Keratinocyte (primary cell): ENCODE measurements at regions not wholly inside any gene's neighbourhood (a gene's known extent, or its start where the extent isn't known, plus 50 kb on each side); places are given as distances from the start of the nearest gene placed in this dataset.

Experiments used
- DNase-seq: peaks from one replicate; pipeline ENCODE4 v3.0.0-alpha.2; 2011; ENCODE audit warnings: low read depth, missing footprints, low spot score
- FAIRE-seq: peaks from 2 replicates; lab custom pipeline; 2011; peaks lifted over from hg19 to GRCh38; lab: Jason Lieb, UNC
- H2AFZ ChIP-seq: 2 replicates; pipeline ENCODE4 v1.6.0; 2012; ENCODE audit warnings: low read length, control low read depth, inconsistent platforms; ENCODE audit not compliant: control insufficient read depth
- H3K27ac ChIP-seq: 2 replicates; pipeline ENCODE4 v1.5.1; 2011; ENCODE audit warnings: low read length; ENCODE audit not compliant: control insufficient read depth, insufficient read depth
- H3K27me3 ChIP-seq: 3 replicates; pipeline ENCODE4 v1.6.0; 2011; ENCODE audit warnings: low read length; ENCODE audit not compliant: control insufficient read depth, insufficient read depth; ENCODE audit errors: extremely low read depth
- H3K36me3 ChIP-seq, 2 experiments: 2 replicates in 1 of 2; 3 replicates in 1 of 2; pipeline ENCODE4 v1.5.1; 2011; ENCODE audit warnings: low read length in 2 of 2, mild to moderate bottlenecking in 1 of 2; ENCODE audit not compliant: control insufficient read depth in 2 of 2, insufficient read depth in 2 of 2; ENCODE audit errors: extremely low read depth in 1 of 2
- H3K4me1 ChIP-seq: 3 replicates; pipeline ENCODE4 v1.5.1; 2011; ENCODE audit warnings: low read length; ENCODE audit not compliant: control insufficient read depth, insufficient read depth; ENCODE audit errors: extremely low read depth
- H3K4me2 ChIP-seq: 3 replicates; pipeline ENCODE4 v1.6.0; 2011; ENCODE audit warnings: low read depth, low read length; ENCODE audit not compliant: control insufficient read depth, insufficient read depth; ENCODE audit errors: extremely low read depth
- H3K4me3 ChIP-seq, 3 experiments: fragments of 200-600 bp in 1 of 3; sonication (generic) in 1 of 3; 2 replicates in 2 of 3; 3 replicates in 1 of 3; pipeline ENCODE4 v1.5.1; 2011 to 2016; ENCODE audit warnings: low read length in 3 of 3, mild to moderate bottlenecking in 3 of 3, control low read depth in 2 of 3, inconsistent platforms in 1 of 3, low read depth in 1 of 3, mixed read lengths in 1 of 3, mixed run types in 1 of 3, moderate library complexity in 1 of 3; ENCODE audit not compliant: control insufficient read depth in 2 of 3, insufficient read depth in 2 of 3; ENCODE audit errors: extremely low read depth in 1 of 3
- H3K79me2 ChIP-seq: 2 replicates; pipeline ENCODE4 v1.6.0; 2012; ENCODE audit warnings: low read length; ENCODE audit not compliant: control insufficient read depth, insufficient read depth
- H3K9ac ChIP-seq: 3 replicates; pipeline ENCODE4 v1.6.0; 2011; ENCODE audit warnings: low read length; ENCODE audit not compliant: control insufficient read depth, insufficient read depth; ENCODE audit errors: extremely low read depth
- H3K9me1 ChIP-seq: 3 replicates; pipeline ENCODE4 v1.6.0; 2011; ENCODE audit warnings: low read length; ENCODE audit not compliant: control insufficient read depth, insufficient read depth; ENCODE audit errors: extremely low read depth
- H3K9me3 ChIP-seq: 2 replicates; pipeline ENCODE4 v1.5.1; 2012; ENCODE audit warnings: low read depth, low read length; ENCODE audit not compliant: control insufficient read depth
- H4K20me1 ChIP-seq: 3 replicates; pipeline ENCODE4 v1.6.0; 2011; ENCODE audit warnings: low read length; ENCODE audit not compliant: control insufficient read depth, insufficient read depth; ENCODE audit errors: extremely low read depth
- EZH2 ChIP-seq: IDR thresholded peaks from one replicate; pipeline ENCODE4 v1.6.1; 2012; ENCODE audit warnings: inconsistent platforms, mild to moderate bottlenecking, low read length, moderate library complexity
- dilution Hi-C: fragments of 300-500 bp; cut with MboI; formaldehyde crosslinking; loops from one replicate; pipeline ENCODE4 v1.7.0; 2020; ENCODE audit warnings: low sequenced_read_pairs; ENCODE audit not compliant: extremely low pct_ligation_motif_present
- TF ChIP-seq, protein P1 (sequence below), 3 experiments: IDR thresholded peaks in 1 of 3; conservative IDR thresholded peaks in 1 of 3; optimal IDR thresholded peaks in 1 of 3; 2 replicates in 2 of 3; 3 replicates in 1 of 3; pipeline versions ENCODE3 to v1.5.1; 2011; ENCODE audit warnings: low read length in 3 of 3, mild to moderate bottlenecking in 3 of 3, moderate library complexity in 2 of 3, control low read depth in 1 of 3, inconsistent platforms in 1 of 3; ENCODE audit not compliant: insufficient read depth in 2 of 3; ENCODE audit errors: extremely low read depth in 1 of 3

- Histone ChIP-seq H4K20me1 (no peaks in the 10 kb centered on the region), H3K4me1 (peaks cover 12% of the 10 kb centered on the region), H3K27ac (no peak overlapping the region), H3K9me3 (no peaks in the 10 kb centered on the region), H2AFZ (no peak overlapping the region), H3K79me2 (no peaks in the 10 kb centered on the region), H3K27me3 (no peaks in the 10 kb centered on the region), H3K9ac (no peak overlapping the region), H3K36me3 (no peaks in the 10 kb centered on the region), H3K9me1 (no peaks in the 10 kb centered on the region), H3K4me2 (no peak overlapping the region), H3K4me3 (no peak overlapping the region)
- TF ChIP-seq, protein P1, sequence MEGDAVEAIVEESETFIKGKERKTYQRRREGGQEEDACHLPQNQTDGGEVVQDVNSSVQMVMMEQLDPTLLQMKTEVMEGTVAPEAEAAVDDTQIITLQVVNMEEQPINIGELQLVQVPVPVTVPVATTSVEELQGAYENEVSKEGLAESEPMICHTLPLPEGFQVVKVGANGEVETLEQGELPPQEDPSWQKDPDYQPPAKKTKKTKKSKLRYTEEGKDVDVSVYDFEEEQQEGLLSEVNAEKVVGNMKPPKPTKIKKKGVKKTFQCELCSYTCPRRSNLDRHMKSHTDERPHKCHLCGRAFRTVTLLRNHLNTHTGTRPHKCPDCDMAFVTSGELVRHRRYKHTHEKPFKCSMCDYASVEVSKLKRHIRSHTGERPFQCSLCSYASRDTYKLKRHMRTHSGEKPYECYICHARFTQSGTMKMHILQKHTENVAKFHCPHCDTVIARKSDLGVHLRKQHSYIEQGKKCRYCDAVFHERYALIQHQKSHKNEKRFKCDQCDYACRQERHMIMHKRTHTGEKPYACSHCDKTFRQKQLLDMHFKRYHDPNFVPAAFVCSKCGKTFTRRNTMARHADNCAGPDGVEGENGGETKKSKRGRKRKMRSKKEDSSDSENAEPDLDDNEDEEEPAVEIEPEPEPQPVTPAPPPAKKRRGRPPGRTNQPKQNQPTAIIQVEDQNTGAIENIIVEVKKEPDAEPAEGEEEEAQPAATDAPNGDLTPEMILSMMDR (optimal IDR thresholded peaks at IDR 0.05 in 1 of 3, IDR thresholded peaks at IDR 0.05 in 1 of 3, conservative IDR thresholded peaks at IDR 0.05 in 1 of 3; ENCODE audit: extremely low read depth in 1 of 3, insufficient read depth in 2 of 3, low read length in 3 of 3): no peak
- no peak for TF ChIP-seq EZH2
- dilution Hi-C loops: no loop called here
- FAIRE-seq: no peak
- DNase-seq: no peak
These were observed 141.6 kb upstream of the PARP11 start for GRCh38 chr12:4014858-4015224.

DNA sequence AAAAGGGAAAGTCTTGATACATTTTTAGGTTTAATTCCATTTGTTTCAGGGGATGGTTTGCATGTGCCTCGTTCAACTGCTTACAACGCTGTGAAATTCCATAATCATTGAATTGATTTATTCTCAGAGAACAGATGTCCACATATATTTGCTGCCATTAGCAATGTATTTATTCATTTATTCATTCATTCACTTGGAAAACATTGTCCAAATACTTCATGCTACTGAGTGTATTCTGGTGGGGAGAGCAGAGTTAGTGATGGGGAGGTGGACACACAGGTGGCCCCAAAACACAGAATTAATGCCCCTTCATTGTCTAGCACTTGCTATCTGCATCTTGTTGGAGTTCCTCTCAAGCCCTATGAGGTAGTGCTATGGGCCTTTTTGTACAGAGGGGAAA, 141.2 kb upstream of the PARP11 start:
- H3K36me3 ChIP-seq: no peaks in the 10 kb centered on the region
- no peak overlapping the region for H3K4me3 ChIP-seq
- dilution Hi-C loops: no loop called here
- no peak overlapping the region for H3K27ac ChIP-seq
- H4K20me1 ChIP-seq: no peaks in the 10 kb centered on the region
- H3K9me1 ChIP-seq: no peaks in the 10 kb centered on the region
- no peak overlapping the region for H2AFZ ChIP-seq
- DNase-seq (no peak), FAIRE-seq (no peak)
- no peak overlapping the region for H3K9ac ChIP-seq
- no peak overlapping the region for H3K4me2 ChIP-seq
- H3K79me2 ChIP-seq: no peaks in the 10 kb centered on the region
- no peaks in the 10 kb centered on the region for H3K27me3 ChIP-seq
- no peaks in the 10 kb centered on the region for H3K9me3 ChIP-seq
- no peak for TF ChIP-seq EZH2
- TF ChIP-seq, protein P1 (optimal IDR thresholded peaks at IDR 0.05 in 1 of 3, IDR thresholded peaks at IDR 0.05 in 1 of 3, conservative IDR thresholded peaks at IDR 0.05 in 1 of 3; ENCODE audit: extremely low read depth in 1 of 3, insufficient read depth in 2 of 3, low read length in 3 of 3): no peak
- H3K4me1 ChIP-seq: peaks cover 12% of the 10 kb centered on the region
